RPMI7951 (cell line): ENCODE measurements at regions not wholly inside any gene's neighbourhood (a gene's known extent, or its start where the extent isn't known, plus 50 kb on each side); places are given as distances from the start of the nearest gene placed in this dataset.
A peak's percentile ranks its signal among the peaks of the same experiment; 100 is the strongest.
"Not testable (repeated sequence)": the region's sequence is repeated elsewhere in the genome, so short reads cannot be mapped to it uniquely, and the experiment has no call there.

Source experiments
- DNase-seq: peaks from one replicate; pipeline ENCODE4 v3.0.0-alpha.2; 2012; ENCODE audit warnings: low read depth

- DNase-seq, result no peak
Measured at GRCh38 chr5:84961193-84961592, 576.5 kb upstream of the EDIL3 start.

DNA sequence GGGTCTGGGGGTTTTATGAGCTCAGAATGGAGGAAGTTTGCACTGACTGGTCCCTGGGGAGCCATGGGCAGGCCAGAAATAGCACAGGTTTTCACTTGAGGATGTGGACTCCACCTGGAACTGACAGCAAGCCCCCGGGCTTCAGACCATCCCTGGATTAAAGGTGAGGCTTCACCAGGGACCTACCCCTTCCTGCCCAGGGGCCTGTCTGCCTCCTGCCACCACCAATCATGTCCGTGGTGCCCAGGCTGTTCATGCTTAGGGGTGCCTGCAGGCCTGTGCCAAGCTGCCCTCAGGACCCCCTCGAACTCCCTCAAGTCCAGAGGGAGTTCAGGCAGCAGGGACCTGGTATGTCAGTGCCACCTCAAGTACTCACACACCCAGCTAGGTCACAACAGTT lies 577.2 kb upstream of the EDIL3 start:
- DNase-seq, result no peak

- DNase-seq, result no peak
Measured at GRCh38 chr5:84983093-84983492, 598.4 kb upstream of the EDIL3 start.

GRCh38 chr5:84985148-84985547 lies 600.5 kb upstream of the EDIL3 start:
- no peak for DNase-seq

GRCh38 chr5:84986688-84987087 lies 602.0 kb upstream of the EDIL3 start:
- DNase-seq, result no peak

DNA sequence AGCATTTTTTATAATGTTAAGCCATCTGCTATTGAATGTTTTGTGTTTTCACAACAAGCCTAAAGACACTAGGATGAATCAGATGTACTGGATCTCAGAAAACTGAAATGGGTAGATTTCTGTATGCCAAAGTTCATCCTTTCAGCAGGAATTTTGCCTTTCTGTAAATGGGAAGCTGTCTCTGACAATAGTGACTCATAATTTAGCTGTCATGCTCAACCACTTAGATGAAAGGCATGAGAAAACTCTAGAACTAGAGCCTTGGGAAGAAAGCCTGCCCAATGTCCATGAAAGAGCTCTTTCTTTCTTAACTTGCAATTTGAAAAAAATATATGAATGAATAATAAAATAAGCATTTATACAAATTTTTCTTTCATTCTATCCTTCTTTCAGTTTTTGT lies 616.0 kb upstream of the EDIL3 start:
- DNase-seq, result peak; percentile 35

DNA sequence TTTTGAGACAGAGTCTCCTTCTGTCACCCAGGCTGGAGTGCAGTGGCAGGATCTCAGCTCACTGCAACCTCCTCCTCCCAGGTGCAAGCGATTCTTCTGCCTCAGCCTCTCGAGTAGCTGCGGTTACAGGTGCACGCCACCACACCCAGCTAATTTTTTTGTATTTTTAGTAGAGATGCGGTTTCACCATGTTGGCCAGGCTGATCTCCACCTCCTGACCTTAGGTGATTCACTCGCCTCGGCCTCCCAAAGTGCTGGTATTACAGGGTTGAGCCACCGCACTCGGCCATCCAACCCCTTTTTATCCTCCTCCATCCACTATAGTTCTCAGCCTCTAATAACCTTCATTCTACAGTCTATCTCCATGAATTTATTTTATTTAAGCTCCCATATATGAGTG lies 617.3 kb upstream of the EDIL3 start:
- not testable (repeated sequence) for DNase-seq

- no peak for DNase-seq
Measured at GRCh38 chr5:85010014-85010562, 625.4 kb upstream of the EDIL3 start.

DNA sequence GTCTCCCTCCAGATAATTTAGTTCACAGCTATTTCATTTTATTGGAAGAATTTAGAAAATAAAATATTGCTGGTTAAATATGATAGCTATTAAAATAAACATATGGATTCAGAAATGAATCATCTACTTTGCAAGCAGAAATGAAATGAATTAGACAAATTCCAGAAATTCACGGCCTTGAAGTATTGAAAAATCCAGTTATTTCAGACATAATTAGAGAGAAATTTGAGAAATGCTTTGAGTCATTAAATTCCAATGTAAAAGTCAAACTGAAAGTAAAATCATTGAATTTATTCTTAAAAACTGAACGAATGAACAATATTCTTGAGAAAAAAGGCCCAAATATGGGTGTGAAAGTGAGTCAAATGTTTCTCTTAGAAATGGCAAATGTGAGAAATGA lies 632.6 kb upstream of the EDIL3 start:
- no peak for DNase-seq

DNA sequence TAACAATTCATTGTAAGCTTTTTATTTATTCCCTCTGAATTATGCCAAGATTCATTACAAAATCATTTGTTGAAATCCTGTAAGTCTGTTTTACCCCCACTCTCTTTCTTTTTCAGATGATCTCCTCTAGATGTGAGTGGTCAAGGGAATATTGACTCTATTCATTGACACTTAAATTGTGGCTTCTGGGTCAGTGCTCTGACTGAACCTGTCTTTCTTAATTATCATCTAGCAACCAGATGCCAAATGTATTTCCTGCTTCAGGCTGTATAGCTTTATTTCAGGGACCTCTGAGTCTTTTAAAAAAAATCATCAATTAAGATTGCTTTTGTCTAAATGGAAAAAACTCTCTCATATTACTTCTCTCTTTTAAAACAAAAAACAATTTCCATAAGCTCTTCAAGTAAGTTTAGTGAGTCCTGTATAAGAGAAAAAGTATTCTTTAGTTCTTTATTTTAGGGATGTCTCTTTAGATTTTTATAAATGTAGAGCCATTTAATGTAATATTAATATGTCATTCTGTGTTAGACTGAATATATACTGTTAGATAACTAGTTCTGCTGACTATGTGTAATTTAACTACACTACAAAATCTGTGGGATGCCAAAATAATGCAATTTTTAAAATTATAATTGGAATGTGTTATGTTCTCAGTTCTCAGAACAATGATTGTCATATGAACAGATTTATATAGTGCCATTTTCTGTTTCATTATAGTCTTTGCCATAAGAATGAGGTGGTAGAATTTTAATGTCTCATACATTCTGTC lies 645.8 kb upstream of the EDIL3 start:
- no peak for DNase-seq

- DNase-seq, result peak; percentile 52
Measured at GRCh38 chr5:85049020-85049419, 664.3 kb upstream of the EDIL3 start.

DNA sequence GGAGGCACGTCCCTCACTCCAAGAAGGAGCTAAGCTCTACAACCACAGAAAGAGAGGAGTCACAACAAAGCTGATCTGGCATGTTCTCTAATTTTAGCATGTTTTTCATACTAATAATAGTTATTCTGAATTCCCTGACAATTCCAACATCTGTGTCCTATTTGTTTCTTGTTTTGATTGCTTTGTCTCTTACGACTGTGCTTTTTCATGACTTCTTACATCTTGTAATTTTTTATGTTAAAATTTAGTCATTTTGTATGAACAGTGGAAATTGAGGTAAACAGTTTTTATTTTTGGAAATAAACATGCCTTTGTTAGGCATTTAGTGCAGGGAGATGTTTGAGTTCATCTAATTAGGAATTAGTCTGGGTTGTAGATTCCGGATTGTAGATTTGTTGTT lies 668.1 kb upstream of the EDIL3 start:
- DNase-seq, result no peak

GRCh38 chr5:85069659-85070640 lies 685.3 kb upstream of the EDIL3 start:
- DNase-seq, result no peak

- DNase-seq, result no peak
Measured at GRCh38 chr5:85077581-85077980, 692.9 kb upstream of the EDIL3 start.

- no peak for DNase-seq
Measured at GRCh38 chr5:85096421-85096820, 711.7 kb upstream of the EDIL3 start.

DNA sequence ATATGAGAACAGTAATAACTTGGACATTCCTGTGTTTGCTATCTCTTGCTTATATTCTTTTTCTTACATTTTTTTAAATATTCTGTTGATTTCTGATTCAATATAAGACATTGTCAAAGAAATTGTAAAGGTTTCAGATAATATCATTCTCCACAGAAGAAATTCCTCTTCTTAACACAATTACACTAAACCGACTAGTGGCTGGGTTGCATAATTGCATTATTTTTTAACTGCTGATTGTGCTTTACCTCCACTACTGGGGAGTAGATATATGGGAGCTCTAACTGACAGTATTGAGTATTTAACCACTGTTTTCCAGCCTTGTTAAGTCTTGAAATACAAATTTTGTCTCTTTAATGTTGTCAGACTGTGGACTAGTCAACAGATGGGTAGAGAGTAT lies 723.8 kb upstream of the EDIL3 start:
- no peak for DNase-seq

DNA sequence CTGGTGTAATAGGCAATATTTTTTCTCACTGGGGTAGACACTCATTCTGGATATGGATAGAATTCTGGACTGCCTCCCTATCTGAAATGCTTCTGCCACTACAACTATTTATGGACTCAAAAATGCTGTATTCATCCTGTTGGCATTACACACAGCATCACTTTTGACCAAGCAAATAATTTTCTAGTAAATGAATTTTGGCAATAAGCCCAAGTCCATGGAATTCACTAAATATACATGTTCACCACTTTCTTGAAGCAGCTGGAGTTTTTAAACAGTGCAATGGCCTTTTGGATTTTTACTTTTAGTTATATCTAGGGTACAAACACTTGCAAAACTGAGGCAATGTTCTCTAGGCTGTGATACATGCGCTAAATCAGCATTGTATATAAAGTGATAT lies 724.9 kb upstream of the EDIL3 start:
- no peak for DNase-seq

DNA sequence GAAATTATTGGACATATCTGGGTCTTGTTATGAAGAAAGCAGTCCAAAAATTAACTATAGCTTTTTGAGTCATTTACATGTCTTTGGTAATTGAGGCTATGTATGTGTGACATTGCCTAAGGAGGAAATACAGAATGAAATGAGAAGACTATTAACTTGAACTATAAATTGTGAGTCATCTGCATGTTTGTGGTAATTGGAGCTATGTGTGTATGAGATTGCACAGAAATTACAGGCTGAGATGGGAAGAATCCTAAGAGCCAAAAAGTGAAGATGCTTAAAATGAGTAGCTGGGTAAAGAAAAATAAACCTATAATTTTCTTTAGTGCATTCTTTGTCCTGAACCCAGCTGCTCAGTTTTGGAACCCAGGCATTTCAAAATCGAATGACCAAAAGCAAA lies 747.6 kb upstream of the EDIL3 start:
- peak; percentile 1 for DNase-seq

GRCh38 chr5:85140471-85140870 lies 755.8 kb upstream of the EDIL3 start:
- DNase-seq, result no peak

GRCh38 chr5:85143138-85143537 lies 758.5 kb upstream of the EDIL3 start:
- DNase-seq, result no peak

DNA sequence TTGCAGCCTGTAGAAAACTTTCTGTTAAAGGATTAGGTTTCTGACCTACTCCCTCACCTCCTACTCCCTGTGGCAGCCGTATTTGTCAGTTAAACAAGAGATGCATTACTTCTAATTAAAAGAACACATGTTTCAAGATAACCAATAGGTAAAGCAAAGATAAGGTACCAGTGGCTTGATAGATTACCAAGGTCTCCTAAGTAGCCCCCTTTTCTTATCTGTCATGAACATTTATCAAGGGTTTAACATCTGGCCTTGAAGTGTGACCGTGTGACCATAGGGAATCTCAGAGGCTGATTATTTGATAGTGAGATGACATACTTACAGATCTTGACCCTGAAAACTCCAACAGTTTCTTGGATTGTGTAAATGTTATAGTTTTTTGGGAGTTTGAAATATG lies 764.0 kb upstream of the EDIL3 start:
- no peak for DNase-seq

DNA sequence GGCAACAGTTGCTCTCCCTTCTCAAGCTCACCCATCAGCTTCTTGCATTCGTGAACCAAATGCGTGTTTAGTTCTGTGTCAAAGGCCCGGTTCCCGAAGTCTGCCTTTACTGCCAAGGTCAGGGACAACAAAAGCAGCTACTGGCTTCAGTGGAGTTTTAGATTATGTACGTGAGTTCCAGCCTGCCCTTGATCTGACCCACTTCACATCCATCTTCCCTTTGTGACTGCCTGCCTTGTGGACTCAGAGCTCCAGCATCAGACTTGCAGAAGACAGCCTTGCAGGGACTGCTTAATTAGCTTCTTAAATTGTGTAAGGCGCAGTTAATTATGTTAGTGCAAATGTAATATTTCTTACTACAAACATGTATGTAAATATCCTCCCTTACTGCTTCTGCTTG lies 774.7 kb upstream of the EDIL3 start:
- DNase-seq, result no peak

DNA sequence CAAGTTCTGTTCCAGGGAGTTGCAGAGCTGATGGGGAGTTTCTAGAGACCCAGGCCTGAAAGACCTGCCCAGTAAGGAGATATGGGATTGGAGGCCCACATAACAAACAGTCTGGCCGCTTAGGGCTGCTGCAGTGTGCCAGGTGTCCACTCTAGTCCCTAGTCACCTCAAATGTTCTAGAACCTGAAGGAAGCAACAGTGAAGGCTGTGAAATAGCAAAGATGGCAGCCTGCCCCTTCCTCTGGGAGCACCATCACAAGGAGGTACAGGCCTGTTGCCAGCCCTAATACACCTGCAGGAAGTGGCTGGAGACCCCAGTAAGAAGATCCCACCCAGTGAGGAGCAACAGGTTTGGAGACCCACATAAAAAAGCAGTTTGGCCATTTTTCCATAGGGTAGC lies 783.8 kb upstream of the EDIL3 start:
- DNase-seq, result no peak
